ENCODE measurements at regions not wholly inside any gene's neighbourhood (a gene's known extent, or its start where the extent isn't known, plus 50 kb on each side); places are given as distances from the start of the nearest gene placed in this dataset.

GRCh38 chr4:162610116-162610515, 446.3 kb upstream of the FSTL5 start:
- no peak for DNase-seq (ENCODE audit: low spot score in 2 of 2)
- Histone ChIP-seq H3K4me1 (no peaks in the 10 kb centered on the region), H3K4me3 (no peak overlapping the region), H3K9me3 (no peaks in the 10 kb centered on the region), H3K27me3 (no peaks in the 10 kb centered on the region), H3K27ac (no peak overlapping the region), H3K36me3 (no peaks in the 10 kb centered on the region)
- no peak for TF ChIP-seq CTCF (IDR thresholded peaks at IDR 0.05)
- no peak for TF ChIP-seq POLR2A (IDR thresholded peaks at IDR 0.05)
- TF ChIP-seq EP300 (IDR thresholded peaks at IDR 0.05): no peak
- TF ChIP-seq POLR2AphosphoS5 (IDR thresholded peaks at IDR 0.05): no peak

GRCh38 chr4:162586266-162586665, 422.5 kb upstream of the FSTL5 start:
- Histone ChIP-seq H3K4me3 (no peak overlapping the region), H3K27ac (no peak overlapping the region), H3K4me1 (no peaks in the 10 kb centered on the region), H3K36me3 (no peaks in the 10 kb centered on the region), H3K9me3 (no peaks in the 10 kb centered on the region), H3K27me3 (no peaks in the 10 kb centered on the region)
- TF ChIP-seq POLR2A (IDR thresholded peaks at IDR 0.05) (no peak), EP300 (IDR thresholded peaks at IDR 0.05) (no peak), CTCF (IDR thresholded peaks at IDR 0.05) (no peak), POLR2AphosphoS5 (IDR thresholded peaks at IDR 0.05) (no peak)
- 81% methylated on average over 1 of the region's 1 CpG for WGBS
- no peak for DNase-seq (ENCODE audit: low spot score in 2 of 2)

DNA sequence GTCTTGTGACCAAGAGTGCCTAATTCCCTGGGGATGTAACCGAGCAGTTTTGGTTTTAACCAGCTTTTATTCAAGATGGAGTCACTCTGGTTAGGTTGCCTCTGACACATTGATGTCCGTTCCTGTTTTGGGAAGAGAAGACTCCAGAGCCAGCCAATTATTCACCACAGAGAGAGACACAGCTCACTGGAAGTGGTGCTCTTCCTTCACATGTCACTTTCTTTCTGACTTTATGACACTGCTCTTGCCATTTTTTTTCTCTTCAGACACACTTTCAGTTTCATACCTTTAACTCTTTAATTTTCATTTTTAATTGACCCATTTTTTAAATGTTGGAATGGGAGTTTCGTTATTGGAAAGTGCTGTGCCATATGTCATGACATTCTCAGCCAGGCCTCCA, 418.4 kb upstream of the FSTL5 start:
- TF ChIP-seq CTCF (IDR thresholded peaks at IDR 0.05): no peak
- TF ChIP-seq POLR2A (IDR thresholded peaks at IDR 0.05): no peak
- no peak for TF ChIP-seq EP300 (IDR thresholded peaks at IDR 0.05)
- no peak for TF ChIP-seq POLR2AphosphoS5 (IDR thresholded peaks at IDR 0.05)
- 80% methylated on average over 3 of the region's 3 CpGs for WGBS

DNA sequence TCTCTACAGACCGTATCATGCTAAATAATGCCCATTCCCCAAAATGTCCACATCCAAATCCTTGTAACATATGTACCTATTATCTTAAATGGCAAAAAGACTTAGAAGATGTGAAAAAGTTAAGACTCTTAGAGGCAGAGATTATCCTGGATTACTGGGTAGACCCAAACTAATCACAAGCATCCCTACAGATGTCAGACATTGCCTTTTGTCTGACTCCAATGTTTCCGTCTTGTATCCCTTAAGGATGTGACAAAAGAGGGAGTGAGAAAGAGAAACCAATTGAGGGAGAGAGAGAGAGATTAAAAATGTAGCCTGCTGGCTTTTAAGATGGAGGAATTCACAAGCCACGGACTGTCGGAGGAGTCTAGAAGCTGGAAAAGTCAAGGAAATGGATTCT, 401.9 kb upstream of the FSTL5 start:
- Histone ChIP-seq H3K4me3 (no peak overlapping the region), H3K27me3 (no peaks in the 10 kb centered on the region), H3K4me1 (no peaks in the 10 kb centered on the region), H3K36me3 (no peaks in the 10 kb centered on the region), H3K9me3 (no peaks in the 10 kb centered on the region), H3K27ac (no peak overlapping the region)
- DNase-seq (ENCODE audit: low spot score in 2 of 2): no peak
- 68% methylated on average over 4 of the region's 4 CpGs for WGBS
- TF ChIP-seq EP300 (IDR thresholded peaks at IDR 0.05) (no peak), POLR2AphosphoS5 (IDR thresholded peaks at IDR 0.05) (no peak)

More for the DNA sequence above, 418.4 kb upstream of the FSTL5 start:
- Histone ChIP-seq H3K9me3 (no peaks in the 10 kb centered on the region), H3K4me3 (no peak overlapping the region), H3K27me3 (no peaks in the 10 kb centered on the region), H3K36me3 (no peaks in the 10 kb centered on the region), H3K27ac (no peak overlapping the region), H3K4me1 (no peaks in the 10 kb centered on the region)
- no peak for DNase-seq (ENCODE audit: low spot score in 2 of 2)

DNA sequence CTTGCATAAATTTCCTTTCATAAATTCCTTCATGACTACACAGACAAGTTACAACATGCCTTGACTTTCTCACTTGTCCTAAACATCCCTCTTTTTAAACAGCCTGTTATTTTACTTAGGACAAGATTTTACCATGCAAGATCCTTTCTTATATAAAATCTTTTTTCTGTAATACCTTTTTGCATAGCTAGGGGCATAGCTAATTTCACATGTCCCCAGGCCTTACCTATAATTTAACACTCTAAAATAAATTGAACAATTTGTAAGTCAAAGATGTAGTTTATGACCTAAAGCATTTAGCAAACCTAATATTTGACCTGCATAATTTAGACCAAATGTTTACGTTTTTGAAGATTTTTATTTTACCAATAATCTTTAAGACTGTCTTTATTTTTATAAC, 396.3 kb upstream of the FSTL5 start:
- Histone ChIP-seq H3K4me1 (no peaks in the 10 kb centered on the region), H3K27ac (no peak overlapping the region), H3K36me3 (no peaks in the 10 kb centered on the region), H3K9me3 (no peaks in the 10 kb centered on the region), H3K4me3 (no peak overlapping the region), H3K27me3 (no peaks in the 10 kb centered on the region)
- no peak for TF ChIP-seq CTCF (IDR thresholded peaks at IDR 0.05)
- no peak for DNase-seq (ENCODE audit: low spot score in 2 of 2)
- 70% methylated on average over 1 of the region's 1 CpG for WGBS

DNA sequence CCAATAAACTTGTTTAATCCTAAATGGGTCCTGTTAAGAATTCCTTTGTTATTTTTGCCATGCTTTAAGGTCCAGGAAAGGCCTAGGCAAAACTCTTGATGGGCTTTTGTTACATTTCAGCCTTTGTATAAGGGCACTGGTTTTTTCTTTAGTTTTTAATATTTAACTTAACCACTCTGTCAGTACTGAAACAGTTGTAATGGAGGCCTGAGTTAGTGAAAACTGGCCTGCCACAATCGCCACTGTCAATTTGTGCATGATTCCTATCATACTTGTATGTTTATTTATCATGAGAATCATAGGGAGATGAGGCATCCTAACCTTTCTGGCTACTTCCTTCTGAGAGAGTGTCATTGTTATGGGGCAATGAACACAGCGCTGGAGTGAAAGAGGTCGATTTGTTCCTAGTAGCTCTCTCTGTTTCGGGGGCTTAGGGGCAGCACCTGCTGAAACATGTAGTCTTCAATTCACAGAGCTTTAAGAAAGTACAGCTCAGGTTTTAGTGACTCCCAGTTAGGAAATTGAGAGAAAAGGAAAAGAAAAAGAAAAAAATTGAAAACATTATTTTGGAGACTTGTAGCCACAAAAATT, 393.8 kb upstream of the FSTL5 start:
- no peaks in the 10 kb centered on the region for H3K36me3 ChIP-seq
- WGBS: 81% methylated on average over 4 of the region's 4 CpGs
- no peak overlapping the region for H3K27ac ChIP-seq
- H3K27me3 ChIP-seq: no peaks in the 10 kb centered on the region
- H3K4me3 ChIP-seq: no peak overlapping the region
- H3K4me1 ChIP-seq: no peaks in the 10 kb centered on the region
- H3K9me3 ChIP-seq: no peaks in the 10 kb centered on the region
- no peak for DNase-seq (ENCODE audit: low spot score in 2 of 2)
- TF ChIP-seq POLR2A (IDR thresholded peaks at IDR 0.05): no peak
- TF ChIP-seq POLR2AphosphoS5 (IDR thresholded peaks at IDR 0.05): no peak
- no peak for TF ChIP-seq EP300 (IDR thresholded peaks at IDR 0.05)
- no peak for TF ChIP-seq CTCF (IDR thresholded peaks at IDR 0.05)
